ENCODE measurements at regions not wholly inside any gene's neighbourhood (a gene's known extent, or its start where the extent isn't known, plus 50 kb on each side); places are given as distances from the start of the nearest gene placed in this dataset.

DNA sequence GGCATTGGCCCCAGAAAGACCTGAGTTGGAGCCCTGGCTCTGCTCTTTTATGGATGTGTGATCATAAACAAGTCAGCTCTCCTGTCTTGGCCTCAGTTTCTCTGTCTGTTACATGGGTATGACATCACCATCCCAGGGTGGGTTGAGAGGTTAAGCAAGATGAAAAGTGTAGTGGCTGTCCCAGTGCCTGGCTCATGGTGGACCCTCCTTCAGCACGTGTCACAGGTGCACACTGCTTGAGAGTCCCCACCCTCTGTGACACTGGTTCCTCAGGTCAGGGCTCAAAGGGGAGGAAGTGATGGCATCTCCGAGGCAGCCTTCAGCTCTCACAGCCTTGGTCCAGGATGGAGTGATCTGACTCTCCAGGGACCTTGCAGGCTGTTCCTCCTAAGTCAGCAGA, 218.4 kb downstream of the HAPSTR1 start:
- DNase-seq (ENCODE audit: low spot score) (no peak), ATAC-seq (ENCODE audit: low FRiP score) (no peak)
- no peak for TF ChIP-seq CTCF (IDR thresholded peaks at IDR 0.05)

GRCh38 chr16:9311303-9311954, 220.0 kb downstream of the HAPSTR1 start:
- TF ChIP-seq CTCF (IDR thresholded peaks at IDR 0.05), result no peak
- no peak for ATAC-seq (ENCODE audit: low FRiP score)
- DNase-seq (ENCODE audit: low spot score), result no peak

- DNase-seq (ENCODE audit: low spot score) (no peak), ATAC-seq (ENCODE audit: low FRiP score) (no peak)
- TF ChIP-seq CTCF (IDR thresholded peaks at IDR 0.05), result no peak
Measured at GRCh38 chr16:9316008-9316407, 224.6 kb downstream of the HAPSTR1 start.

GRCh38 chr16:9316615-9317014, 225.2 kb downstream of the HAPSTR1 start:
- TF ChIP-seq CTCF (IDR thresholded peaks at IDR 0.05), result no peak
- DNase-seq (ENCODE audit: low spot score) (no peak), ATAC-seq (ENCODE audit: low FRiP score) (no peak)

DNA sequence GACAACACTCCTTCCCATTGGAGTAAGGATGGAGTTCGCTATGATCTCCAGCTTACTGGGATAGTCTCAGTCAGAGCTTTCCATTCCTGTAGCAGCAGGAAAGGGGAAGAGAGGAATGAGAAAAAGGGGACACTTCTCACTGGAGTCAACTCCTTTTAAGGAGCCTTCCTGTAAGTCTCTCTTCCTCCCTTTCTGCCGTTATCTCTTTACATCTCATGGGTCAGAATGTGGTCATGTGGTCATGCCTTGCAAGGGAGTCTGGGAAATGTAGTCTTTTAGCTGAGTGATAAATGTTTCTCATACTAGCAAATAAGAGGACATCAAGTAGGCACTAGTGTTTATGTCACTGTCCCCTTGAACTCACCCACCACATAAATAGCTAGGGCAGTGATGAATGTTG, 227.3 kb downstream of the HAPSTR1 start:
- no peak for TF ChIP-seq CTCF (IDR thresholded peaks at IDR 0.05)

DNA sequence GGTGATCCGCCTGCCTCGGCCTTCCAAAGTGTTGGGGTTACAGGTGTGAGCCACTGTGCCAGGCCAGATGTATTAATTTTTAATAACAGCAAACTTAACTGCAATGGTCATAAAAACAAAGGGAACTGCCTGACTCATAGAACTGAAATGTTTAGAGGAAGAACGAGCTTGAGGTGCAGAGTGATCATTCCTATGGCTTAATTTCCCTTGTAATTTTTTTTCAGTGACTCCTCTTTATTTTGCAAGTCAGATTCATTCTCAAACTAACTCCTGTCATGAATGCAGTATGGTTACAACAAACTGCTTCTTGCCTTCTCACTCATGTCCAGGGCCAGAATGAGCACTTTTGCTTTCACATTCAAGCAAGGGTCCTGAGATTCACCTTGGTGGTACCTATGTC, 231.3 kb downstream of the HAPSTR1 start:
- ATAC-seq (ENCODE audit: low FRiP score), result no peak
- TF ChIP-seq CTCF (IDR thresholded peaks at IDR 0.05), result no peak
- DNase-seq (ENCODE audit: low spot score), result no peak

More for the DNA sequence above, 227.3 kb downstream of the HAPSTR1 start:
- DNase-seq (ENCODE audit: low spot score) (no peak), ATAC-seq (ENCODE audit: low FRiP score) (no peak)

- no peak for DNase-seq (ENCODE audit: low spot score)
- TF ChIP-seq CTCF (IDR thresholded peaks at IDR 0.05), result no peak
- no peak for ATAC-seq (ENCODE audit: low FRiP score)
Measured at GRCh38 chr16:9323170-9323569, 231.7 kb downstream of the HAPSTR1 start.

Data from omental fat pad (tissue), 3 donors.